ENCODE measurements at regions not wholly inside any gene's neighbourhood (a gene's known extent, or its start where the extent isn't known, plus 50 kb on each side); places are given as distances from the start of the nearest gene placed in this dataset.
A peak's percentile ranks its signal among the peaks of the same experiment; 100 is the strongest.
"Not testable (repeated sequence)": the region's sequence is repeated elsewhere in the genome, so short reads cannot be mapped to it uniquely, and the experiment has no call there.

DNA sequence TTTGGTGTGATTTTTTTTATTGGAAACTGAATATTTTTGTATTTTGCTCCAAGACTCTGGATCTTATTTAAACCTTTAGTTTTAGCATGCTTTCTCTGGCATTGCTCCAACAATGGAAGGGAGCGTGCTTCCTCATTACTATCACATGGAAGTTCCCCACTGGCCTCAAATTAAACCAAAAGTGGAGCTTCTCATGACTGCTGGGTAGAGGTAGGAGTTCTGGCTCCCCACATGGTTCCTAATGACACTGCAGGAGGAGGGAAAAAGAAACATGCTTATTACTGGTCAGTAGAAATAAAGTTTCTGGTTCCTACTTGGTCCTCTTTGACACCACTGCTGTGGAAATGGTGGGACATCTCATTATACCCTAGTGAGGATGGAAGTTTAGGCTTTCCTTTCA is 310.5 kb downstream of the PTGER3 start:
- intact Hi-C loops (cut with DNase I) = no loop called here
- no peak for DNase-seq

DNA sequence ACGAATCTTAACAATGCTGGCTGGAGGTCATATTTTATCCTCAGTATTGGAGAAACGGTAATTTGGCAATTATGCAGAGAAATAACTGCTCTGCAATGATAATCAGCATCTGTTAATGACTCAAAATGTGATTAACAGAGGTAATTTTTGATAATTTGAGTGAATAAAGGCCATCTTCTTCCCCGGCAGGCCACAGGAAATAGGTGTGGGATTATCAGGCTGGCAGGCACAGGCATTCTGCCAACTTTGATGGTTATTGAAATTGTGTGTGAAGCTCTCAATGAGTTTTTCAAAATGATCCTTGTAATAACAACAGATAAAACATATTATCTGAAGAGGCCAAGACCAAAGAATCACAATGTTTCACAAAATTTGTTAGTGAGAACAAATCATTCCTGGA is 309.0 kb downstream of the PTGER3 start:
- no peak for DNase-seq
- intact Hi-C loops (cut with DNase I) = no loop called here

DNA sequence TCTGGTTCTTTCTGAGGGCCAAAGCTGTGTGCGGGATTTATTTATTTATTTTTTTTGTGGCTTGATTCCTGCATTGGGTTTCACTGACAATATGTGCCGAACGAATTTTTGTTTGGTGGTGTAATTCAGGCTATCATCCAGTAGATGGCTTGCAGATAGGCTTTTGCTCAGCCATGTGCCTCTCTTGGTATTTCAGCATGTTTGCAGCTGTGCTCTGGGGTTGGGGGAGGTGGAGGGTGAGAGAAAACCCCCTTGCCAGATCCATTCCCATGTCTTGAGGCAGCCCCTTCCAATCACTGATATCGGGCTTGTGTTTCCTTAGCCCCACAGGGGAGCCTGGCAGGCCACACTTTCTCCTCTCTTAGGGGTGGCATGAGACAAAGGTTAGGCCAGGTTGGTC is 302.4 kb downstream of the PTGER3 start:
- DNase-seq = no peak
- intact Hi-C loops (cut with DNase I) = no loop called here

DNA sequence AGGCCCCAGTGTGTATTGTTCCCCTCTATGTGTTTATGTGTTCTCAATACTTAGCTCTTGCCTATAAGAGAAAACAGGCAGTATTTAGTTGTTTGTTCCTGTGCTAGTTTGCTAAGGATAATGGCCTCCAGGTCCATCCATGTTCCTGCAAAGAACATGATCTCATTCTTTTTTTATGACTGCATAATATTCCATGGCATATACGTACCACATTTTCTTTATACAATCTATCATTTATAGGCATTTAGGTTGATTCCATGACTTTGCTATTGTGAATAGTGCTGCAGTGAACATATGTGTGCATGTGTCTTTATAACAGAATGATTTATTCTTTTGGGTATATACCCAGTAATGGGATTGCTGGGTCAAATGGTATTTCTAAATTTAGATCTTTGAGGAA is 301.6 kb downstream of the PTGER3 start:
- intact Hi-C loops (cut with DNase I); DNase-seq: not testable (repeated sequence)

DNA sequence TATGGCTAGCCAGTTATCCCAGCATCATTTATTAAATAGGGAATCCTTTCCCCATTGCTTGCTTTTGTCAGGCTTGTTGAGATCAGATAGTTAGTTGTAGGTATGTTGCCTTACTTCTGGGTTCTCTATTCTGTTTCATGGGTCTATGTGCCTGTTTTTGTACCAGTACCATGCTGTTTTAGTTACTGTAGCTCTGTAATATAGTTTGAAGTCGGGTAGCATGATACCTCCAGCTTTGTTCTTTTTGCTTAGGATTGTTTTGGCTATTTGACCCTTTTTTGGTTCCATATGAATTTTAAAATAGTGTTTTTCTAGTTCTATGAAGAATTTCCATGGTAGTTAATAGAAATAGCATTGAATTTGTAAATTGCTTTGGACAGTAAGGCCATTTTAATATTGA is 300.5 kb downstream of the PTGER3 start:
- intact Hi-C loops (cut with DNase I); DNase-seq: not testable (repeated sequence)

DNA sequence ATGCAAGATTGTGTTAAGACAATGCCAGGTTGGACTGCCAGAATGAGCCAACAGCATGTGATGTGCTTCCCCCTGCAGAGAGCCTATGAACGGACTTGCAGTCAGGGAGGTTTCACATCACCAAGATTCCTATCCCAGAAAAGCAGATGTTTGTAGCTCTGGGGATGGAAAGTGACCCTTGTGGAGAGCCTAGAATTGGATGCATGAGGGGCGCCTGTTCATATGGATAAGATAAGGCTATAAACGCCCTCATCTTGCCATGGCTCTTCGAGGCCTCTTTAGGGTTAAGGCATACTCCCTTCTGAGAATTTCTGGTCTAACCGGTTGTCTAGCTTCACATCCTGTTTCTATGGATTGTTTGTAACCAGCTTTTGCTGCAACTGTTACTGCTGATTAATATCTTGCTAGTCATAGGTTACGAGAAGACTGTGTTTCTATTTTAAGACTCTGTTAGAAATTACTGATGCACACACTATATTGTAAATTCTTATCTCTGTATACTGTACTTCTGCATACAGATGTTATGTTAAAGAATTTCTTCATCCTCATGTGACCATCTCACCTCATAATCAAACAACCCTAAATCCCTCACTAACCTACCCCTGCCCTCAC is 295.8 kb downstream of the PTGER3 start:
- DNase-seq; intact Hi-C loops (cut with DNase I): not testable (repeated sequence)

DNA sequence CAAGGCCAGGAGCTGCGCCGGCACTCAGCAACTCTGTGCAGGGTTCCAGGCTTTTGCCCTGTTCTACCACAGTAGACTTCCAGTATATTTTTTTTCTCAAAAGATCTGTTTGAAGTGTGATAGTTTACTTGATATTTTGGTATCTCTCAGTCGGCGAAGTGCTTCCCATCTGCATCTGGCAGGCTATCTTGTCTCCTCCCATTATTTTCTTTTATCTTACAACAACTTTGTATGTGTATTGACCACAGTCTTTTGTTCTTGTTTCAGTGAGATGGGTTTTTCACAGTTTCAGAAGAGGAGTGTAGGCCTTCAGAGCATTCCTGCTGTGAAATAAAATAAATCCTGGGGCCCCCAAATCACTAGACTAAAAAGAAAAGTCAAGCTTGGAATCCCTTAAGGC is 292.9 kb downstream of the PTGER3 start:
- DNase-seq = no peak
- intact Hi-C loops (cut with DNase I) = no loop called here

DNA sequence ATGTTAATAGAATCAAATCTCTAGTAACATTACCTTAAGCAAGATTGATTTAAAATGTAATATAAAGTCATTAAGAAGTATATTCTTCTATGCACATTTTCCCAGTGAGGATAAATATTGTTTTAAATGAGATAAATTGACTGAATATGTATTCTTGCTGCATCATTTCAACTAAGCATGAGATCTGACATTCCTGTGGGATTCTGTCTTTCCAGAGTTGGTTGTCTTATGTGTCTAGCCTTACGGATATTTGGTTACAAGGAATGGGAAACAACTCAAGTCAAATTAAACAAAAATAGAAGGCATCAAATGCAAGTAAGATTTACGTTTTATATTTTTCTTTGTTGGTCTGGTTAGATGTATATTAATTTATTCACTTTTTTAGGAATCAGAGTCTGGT is 287.5 kb downstream of the PTGER3 start:
- intact Hi-C loops (cut with DNase I) = no loop called here
- no peak for DNase-seq

DNA sequence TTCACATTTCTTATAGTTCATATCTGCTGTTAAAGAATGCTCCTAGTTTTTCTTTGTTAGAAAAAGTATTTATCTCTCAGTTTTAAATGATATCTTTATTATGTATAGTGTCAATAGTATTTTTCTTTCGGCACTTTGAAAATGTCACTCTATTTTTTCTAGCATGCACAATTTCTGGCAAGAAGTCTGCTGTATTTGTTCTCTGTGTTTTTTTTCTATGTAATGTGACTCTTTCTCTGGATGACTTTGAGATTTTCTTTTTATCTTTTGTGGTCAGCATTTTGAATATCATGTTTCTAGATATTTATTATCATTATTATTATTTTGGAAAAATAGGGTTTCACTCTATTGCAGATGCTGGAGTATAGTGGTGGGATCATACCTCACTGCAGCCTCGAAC is 285.2 kb downstream of the PTGER3 start:
- DNase-seq = no peak
- intact Hi-C loops (cut with DNase I) = no loop called here

DNA sequence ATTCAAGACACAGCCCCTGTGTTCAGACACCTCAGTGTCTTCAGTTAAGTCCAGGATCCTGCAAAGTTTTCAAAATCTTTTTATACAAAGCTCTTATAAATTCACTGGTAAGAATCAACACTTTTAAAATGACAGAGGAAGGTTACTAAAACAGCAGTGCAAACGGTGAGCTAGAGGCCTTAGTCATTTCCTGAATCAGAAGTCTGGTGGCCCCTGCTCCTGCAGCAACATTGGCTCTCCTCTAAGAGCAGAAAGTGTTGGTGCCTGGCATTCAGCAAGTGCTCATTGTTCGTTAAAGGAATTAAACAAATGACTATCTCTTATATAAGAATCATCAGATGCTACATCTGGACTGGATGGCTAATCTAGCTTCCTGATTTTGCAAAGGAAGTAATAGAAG is 282.9 kb downstream of the PTGER3 start:
- no peak for DNase-seq
- intact Hi-C loops (cut with DNase I) = no loop called here

DNA sequence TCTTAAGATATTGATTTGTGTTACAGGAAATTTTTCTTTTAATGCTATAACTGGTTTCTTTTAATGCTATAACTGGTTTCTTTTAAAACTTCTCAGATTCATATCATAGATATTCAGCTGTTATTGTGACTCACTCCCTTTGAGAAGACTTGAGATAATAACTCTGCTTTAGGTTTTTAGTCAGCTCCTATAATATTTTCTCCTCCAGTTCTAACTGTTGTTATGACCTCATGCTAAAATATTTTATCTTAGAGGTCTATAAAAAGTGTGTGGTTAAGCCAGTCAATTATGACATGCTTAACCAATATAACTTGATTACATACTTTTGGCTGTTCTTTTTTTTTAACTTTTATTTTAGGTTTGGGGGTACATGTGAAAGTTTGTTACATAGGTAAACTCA is 280.2 kb downstream of the PTGER3 start:
- intact Hi-C loops (cut with DNase I) = no loop called here
- no peak for DNase-seq

DNA sequence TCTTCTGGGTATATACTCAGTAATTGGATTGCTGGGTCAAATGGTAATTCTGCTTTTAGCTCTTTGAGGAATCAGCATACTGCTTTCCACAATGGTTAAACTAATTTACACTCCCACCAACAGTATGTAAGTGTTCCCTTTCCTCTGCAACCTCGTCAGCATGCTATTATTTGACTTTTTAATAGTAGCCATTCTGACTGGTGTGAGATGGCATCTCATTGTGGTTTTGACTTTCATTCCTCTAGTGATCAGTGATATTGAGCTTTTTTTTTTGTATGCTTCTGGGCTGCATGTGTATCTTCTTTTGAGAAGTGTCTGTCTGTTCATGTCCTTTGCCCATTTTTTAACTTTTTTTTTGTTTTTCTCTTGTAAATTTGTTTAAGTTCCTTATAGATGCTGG is 279.4 kb downstream of the PTGER3 start:
- intact Hi-C loops (cut with DNase I) = no loop called here
- DNase-seq = no peak

DNA sequence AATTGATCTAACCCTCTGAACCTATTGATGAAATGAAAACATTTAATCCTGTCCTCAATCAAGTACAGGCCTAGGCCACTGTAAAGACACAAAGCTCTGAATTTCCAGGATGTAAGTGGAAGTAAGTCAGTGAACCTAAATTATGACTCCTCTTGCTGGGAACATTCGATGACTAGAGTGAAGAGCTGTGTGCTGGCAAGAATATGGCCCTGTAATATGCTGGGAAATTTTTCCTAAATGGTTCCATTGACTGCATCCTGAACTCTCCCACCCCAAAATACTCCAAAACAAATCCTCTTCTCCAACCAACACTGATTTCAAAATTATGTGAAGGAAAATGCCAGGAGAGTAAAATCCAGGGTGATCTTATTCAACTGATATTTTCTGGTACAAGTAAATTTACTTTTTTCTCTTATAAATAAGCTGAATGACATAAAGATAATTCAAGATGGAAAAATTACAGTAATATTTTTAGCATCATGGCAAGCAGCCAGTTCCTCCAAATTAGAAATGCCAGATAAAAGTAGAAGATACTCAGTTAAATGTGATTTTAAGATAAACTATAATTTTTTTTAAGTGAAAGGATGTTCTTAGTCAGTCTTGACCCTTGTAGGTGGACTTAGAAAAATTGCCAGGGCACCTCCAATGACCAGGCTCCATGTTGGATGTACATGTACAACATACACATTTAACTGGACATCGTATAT is 269.4 kb downstream of the PTGER3 start:
- no peak for DNase-seq

DNA sequence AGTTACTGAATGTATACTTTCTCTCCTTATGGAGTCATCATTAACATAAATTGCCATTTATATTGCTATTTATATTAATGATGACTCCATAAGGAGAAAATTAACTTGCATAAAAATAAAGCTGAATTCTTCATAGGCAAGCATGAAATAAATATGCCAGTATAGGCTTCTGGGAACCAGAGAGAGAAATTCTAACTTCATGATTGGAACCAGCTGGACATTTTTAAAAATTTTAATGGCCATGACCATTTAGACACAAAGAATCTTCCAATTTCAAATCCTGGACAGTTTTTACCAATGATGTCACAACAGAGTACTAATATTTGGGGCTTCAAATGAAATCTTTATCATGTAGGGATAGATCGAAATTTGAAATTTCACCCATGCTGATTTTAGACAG is 268.7 kb downstream of the PTGER3 start:
- no peak for DNase-seq

More for the DNA sequence above, 269.4 kb downstream of the PTGER3 start:
- intact Hi-C loops (cut with DNase I) = no loop called here

DNA sequence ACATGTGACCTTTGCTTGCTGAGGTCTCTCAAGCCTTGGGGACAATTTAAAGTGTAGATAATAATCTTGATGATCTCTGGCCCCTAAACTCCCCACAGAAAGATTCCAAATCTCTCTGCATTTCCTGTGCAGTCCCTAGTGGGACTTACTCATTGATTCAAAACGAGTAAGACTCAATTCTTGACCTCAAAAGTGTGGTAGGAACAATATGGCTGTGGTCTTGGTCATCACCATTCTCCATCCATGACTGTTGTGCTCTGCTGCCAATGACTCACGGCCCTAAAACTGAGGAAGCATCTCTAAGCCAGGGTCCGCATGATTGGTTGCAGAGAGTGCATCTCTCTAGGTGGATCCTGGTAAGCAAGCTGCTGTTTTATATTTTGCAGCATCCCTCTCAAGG is 268.0 kb downstream of the PTGER3 start:
- intact Hi-C loops (cut with DNase I) = no loop called here
- no peak for DNase-seq

More for the DNA sequence above, 268.7 kb downstream of the PTGER3 start:
- intact Hi-C loops (cut with DNase I) = no loop called here

DNA sequence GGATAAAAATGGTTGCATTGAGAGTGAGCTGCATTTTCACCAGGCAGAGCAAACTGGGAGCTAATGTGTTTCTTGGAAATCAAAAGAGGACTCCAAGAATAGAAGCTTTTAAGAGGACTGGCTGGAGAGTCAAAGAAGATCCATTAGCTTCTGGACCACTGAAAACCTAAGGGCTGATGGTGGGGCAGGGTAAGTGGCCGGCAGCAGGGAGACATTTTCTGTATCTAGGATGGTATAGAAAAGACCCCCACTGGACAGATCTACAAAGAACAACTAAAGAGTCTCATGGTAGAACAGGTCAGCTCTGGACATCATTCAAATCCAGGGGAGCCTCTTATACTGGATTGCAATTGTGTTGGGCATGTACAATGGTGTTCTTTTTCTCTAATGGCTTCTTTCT is 262.3 kb downstream of the PTGER3 start:
- intact Hi-C loops (cut with DNase I) = no loop called here
- no peak for DNase-seq

DNA sequence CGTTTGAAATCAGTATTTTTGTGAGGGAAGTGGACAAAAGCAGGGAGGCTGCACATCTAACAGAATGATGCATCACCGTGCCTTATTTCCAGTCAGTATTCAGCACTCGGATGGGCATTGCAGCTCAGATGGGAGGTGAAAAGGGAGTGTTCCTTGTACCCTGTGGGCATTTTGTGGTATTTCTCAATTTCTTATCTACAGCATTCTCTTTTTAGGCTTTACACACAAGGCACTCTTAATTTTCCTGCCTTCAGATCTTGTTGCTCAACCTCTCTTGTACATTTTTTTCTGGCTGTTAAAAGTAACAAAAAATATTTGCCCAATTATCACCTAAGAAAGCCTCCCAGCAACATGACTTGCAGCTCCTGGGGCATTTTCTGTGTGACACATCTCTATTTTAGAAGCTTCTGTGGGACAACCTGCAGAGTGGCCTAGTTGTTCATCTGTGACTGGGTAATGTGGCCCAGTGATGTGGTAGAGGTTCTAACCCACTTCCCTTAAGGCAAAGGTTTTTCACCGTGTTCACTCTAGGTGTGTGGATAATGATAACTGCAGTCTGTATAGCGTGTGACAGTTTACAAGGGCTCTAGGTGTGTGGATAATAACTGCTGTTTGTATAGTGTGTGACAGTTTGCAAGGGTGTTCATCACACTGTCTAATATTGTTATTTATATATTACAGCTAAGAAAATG is 257.2 kb downstream of the PTGER3 start:
- intact Hi-C loops (cut with DNase I) = no loop called here

DNA sequence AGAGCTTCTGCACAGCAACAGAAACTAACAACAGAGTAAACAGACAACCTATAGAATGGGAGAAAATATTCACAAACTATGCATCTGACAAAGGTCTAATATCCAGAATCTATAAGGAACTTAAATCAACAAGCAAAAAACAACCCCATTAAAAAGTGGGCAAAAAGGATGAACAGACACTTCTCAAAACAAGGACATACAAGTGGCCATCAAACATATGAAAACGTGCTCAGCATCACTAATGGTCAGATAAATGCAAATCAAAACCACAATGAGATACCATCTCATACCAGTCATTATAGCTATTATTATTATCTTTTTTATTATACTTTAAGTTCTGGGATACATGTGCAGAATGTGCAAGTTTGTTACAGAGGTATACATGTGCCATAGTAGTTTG is 252.6 kb downstream of the PTGER3 start:
- intact Hi-C loops (cut with DNase I); DNase-seq: not testable (repeated sequence)

More for the DNA sequence above, 257.2 kb downstream of the PTGER3 start:
- DNase-seq = no peak

DNA sequence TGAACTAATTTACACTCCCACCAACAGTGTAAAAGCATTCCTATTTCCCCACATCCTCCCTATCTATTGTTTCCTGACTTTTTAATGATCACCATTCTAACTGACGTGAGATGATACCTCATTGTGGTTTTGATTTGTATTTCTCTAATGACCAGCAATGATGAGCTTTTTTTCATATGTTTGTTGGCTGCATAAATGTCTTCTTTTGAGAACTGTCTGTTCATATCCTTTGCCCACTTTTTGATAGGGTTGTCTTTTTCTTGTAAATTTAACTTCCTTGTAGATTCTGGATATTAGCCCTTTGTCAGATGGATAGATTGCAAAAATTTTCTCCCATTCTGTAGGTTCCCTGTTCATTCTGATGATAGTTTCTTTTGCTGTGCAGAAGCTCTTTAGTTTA is 251.3 kb downstream of the PTGER3 start:
- intact Hi-C loops (cut with DNase I); DNase-seq: not testable (repeated sequence)

DNA sequence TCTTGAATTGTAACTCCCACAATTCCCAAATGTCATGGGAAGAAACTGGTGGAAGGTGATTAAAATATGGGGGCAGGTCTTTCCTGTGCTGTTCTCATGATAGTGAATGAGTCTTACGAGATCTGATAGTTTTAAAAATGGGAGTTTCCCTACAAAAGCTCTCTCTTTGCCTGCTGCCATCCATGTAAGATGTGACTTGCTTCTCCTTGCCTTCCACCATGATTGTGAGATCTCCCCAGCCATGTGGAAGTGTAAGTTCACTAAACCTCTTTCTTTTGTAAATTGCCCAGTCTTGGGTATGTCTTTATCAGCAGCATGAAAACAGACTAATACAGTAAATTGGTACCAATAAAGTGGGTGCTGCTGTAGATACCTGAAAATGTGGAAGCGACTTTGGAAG is 245.0 kb downstream of the PTGER3 start:
- DNase-seq; intact Hi-C loops (cut with DNase I): not testable (repeated sequence)

DNA sequence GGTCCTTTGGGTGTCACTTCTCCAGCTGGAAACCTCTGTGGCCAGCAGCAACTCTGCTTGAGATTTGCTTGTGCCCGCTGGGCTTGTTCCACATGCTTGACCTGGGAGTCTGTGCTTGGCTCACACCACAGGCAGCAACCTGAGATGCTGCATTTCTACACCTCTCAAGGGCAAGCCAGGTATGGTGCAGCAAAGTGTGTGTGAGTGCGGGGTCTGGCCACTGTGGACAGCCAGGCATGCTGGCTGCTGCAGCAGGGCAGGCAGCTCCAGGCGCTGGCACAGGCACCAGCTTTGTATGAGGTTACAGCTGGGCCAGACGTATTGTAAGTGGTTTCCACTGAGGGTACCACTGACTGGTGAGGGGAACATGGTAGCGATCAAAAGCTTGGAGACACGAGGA is 242.0 kb downstream of the PTGER3 start:
- intact Hi-C loops (cut with DNase I) = no loop called here
- peak in 1 of 10 donors; percentile 70 for DNase-seq
